Neural crest cell (in vitro differentiated cells): ENCODE measurements at regions not wholly inside any gene's neighbourhood (a gene's known extent, or its start where the extent isn't known, plus 50 kb on each side); places are given as distances from the start of the nearest gene placed in this dataset.

Experiments
- DNase-seq: peaks from one replicate; pipeline ENCODE4 v3.0.0; 2021; ENCODE audit warnings: low read depth, mixed read lengths, low spot score
- H3K27ac Mint-ChIP-seq: one replicate; pipeline ENCODE4 v1.8.0; 2021; ENCODE audit warnings: mild to moderate bottlenecking, mixed read lengths; ENCODE audit not compliant: unreplicated experiment
- H3K27me3 Mint-ChIP-seq: 2 replicates; pipeline ENCODE4 v1.8.0; 2021; ENCODE audit warnings: low read depth, mild to moderate bottlenecking, mixed read lengths
- H3K36me3 Mint-ChIP-seq: 2 replicates; pipeline ENCODE4 v1.8.0; 2021; ENCODE audit warnings: low read depth, mild to moderate bottlenecking, mixed read lengths
- H3K4me1 Mint-ChIP-seq: 2 replicates; pipeline ENCODE4 v1.8.0; 2021; ENCODE audit warnings: mixed read lengths
- H3K4me3 Mint-ChIP-seq: one replicate; pipeline ENCODE4 v1.8.0; 2021; ENCODE audit warnings: mild to moderate bottlenecking, mixed read lengths
- H3K9me3 Mint-ChIP-seq: 2 replicates; pipeline ENCODE4 v1.8.0; 2021; ENCODE audit warnings: mixed read lengths
- TF ChIP-seq, protein P1 (sequence below): fragments of 200-600 bp; sonication (generic); conservative IDR thresholded peaks from 2 replicates; pipeline ENCODE4 v1.5.0; 2021; ENCODE audit warnings: antibody characterized with exemption, mild to moderate bottlenecking

DNA sequence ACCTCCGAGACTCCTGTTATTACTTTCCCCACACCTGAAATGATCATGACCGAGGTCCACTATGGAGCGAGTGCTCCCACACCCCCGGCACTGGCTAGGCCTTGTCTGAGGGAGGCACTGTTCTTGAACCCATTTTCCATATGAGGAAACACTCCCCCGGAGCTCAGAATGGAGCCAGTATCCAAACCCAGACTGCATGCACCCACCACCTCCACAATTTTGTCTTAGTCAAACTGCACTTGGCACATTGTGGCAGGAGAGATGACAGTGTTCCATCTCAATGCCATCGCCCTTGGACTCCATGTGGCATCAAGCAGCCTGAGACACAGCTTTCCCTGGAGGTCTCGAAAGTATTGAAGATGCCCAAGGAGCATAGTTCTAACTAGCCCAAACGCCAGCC, 154.1 kb downstream of the NUP210 start:
- no peaks in the 10 kb centered on the region for H3K9me3 Mint-ChIP-seq

DNA sequence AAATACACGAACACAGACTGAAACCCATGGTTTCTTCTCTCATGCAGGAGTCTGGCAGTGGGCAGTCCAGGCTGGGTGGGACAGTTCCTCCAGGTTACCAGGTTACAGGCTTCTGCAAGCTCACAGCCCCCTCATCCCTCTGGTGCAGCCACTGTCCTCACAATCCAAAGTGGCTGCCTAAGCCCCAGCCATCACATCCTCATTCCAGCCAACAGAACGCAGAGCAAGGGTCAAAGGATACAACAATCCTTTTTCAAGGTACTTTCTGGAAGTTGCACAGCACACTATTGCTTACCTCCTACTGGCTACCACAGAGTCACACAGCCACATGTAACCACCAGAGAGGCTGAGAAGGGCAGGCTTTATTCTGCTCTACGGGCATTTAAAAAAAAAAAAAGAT, 154.6 kb downstream of the NUP210 start:
- no peak for DNase-seq
- H3K27ac Mint-ChIP-seq, result peak overlapping the region; percentile 27
- TF ChIP-seq, protein P1, sequence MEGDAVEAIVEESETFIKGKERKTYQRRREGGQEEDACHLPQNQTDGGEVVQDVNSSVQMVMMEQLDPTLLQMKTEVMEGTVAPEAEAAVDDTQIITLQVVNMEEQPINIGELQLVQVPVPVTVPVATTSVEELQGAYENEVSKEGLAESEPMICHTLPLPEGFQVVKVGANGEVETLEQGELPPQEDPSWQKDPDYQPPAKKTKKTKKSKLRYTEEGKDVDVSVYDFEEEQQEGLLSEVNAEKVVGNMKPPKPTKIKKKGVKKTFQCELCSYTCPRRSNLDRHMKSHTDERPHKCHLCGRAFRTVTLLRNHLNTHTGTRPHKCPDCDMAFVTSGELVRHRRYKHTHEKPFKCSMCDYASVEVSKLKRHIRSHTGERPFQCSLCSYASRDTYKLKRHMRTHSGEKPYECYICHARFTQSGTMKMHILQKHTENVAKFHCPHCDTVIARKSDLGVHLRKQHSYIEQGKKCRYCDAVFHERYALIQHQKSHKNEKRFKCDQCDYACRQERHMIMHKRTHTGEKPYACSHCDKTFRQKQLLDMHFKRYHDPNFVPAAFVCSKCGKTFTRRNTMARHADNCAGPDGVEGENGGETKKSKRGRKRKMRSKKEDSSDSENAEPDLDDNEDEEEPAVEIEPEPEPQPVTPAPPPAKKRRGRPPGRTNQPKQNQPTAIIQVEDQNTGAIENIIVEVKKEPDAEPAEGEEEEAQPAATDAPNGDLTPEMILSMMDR, result no peak
- H3K4me3 Mint-ChIP-seq, result no peak overlapping the region
- H3K9me3 Mint-ChIP-seq, result no peaks in the 10 kb centered on the region
- H3K27me3 Mint-ChIP-seq, result no peaks in the 10 kb centered on the region
- H3K4me1 Mint-ChIP-seq, result peaks cover 37% of the 10 kb centered on the region
- no peaks in the 10 kb centered on the region for H3K36me3 Mint-ChIP-seq

More for the DNA sequence above, 154.1 kb downstream of the NUP210 start:
- TF ChIP-seq, protein P1, result no peak
- DNase-seq, result no peak
- no peak overlapping the region for H3K27ac Mint-ChIP-seq
- no peaks in the 10 kb centered on the region for H3K36me3 Mint-ChIP-seq
- no peak overlapping the region for H3K4me3 Mint-ChIP-seq
- H3K27me3 Mint-ChIP-seq, result no peaks in the 10 kb centered on the region
- peaks cover 37% of the 10 kb centered on the region for H3K4me1 Mint-ChIP-seq

GRCh38 chr3:13265016-13265415, 155.1 kb downstream of the NUP210 start:
- H3K27me3 Mint-ChIP-seq, result no peaks in the 10 kb centered on the region
- no peaks in the 10 kb centered on the region for H3K9me3 Mint-ChIP-seq
- peak overlapping the region; percentile 27 for H3K27ac Mint-ChIP-seq
- H3K4me1 Mint-ChIP-seq, result peaks cover 40% of the 10 kb centered on the region
- TF ChIP-seq, protein P1, result no peak
- no peak overlapping the region for H3K4me3 Mint-ChIP-seq
- no peak for DNase-seq
- H3K36me3 Mint-ChIP-seq, result no peaks in the 10 kb centered on the region

- no peak overlapping the region for H3K27ac Mint-ChIP-seq
- no peak for DNase-seq
- H3K9me3 Mint-ChIP-seq, result no peaks in the 10 kb centered on the region
- peaks cover 40% of the 10 kb centered on the region for H3K4me1 Mint-ChIP-seq
- no peak overlapping the region for H3K4me3 Mint-ChIP-seq
- H3K27me3 Mint-ChIP-seq, result no peaks in the 10 kb centered on the region
- no peaks in the 10 kb centered on the region for H3K36me3 Mint-ChIP-seq
- TF ChIP-seq, protein P1, result no peak
These were observed 155.7 kb downstream of the NUP210 start for GRCh38 chr3:13264468-13264795.

DNA sequence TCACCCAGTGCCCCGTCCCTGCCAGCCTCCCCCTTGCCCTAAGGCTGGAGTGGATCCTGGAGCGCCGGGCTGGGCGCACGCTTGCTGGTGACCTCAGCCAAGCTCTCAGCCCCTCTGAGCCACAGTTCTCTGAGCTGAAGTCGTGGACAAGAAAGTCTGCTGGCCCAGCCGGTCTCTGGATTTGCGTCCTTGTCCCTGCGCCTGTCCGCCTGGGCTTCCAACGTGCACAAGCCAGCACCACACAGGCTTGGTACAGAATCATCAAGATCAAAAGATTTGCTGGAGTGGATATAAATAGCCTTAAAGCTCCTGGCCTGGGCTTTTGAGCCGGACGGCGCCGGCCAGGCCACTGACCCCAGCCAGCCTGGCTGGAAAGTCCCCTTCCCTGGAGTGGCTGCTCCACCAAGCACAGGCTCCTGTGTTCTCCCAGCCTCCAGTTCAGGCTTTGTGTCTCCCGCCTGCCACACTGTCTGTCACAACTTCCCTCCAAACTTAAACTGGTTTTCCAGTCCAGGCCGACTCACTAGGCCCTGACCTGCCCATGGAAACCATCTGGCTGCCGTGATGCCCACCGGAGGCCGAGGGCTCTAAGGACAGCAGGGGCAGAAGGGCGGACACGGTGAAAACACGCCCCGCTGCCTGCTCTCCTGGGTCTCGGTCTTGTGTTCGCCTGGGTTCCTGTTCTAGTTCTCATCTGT, 156.2 kb downstream of the NUP210 start:
- TF ChIP-seq, protein P1, result no peak
- Mint-ChIP-seq H3K4me1 (peaks cover 40% of the 10 kb centered on the region), H3K27ac (no peak overlapping the region), H3K27me3 (no peaks in the 10 kb centered on the region), H3K4me3 (no peak overlapping the region), H3K36me3 (no peaks in the 10 kb centered on the region), H3K9me3 (no peaks in the 10 kb centered on the region)
- DNase-seq, result no peak
